KMS-11 (cell line): ENCODE measurements at regions not wholly inside any gene's neighbourhood (a gene's known extent, or its start where the extent isn't known, plus 50 kb on each side); places are given as distances from the start of the nearest gene placed in this dataset.

Experiments
- H2AFZ ChIP-seq: fragments of 200-600 bp; sonication (generic); 2 replicates; pipeline ENCODE4 v1.6.1; 2016; ENCODE audit warnings: antibody characterized with exemption, mixed run types, low read depth
- H3K27ac ChIP-seq: fragments of 200-600 bp; sonication (generic); 2 replicates; pipeline ENCODE4 v1.6.1; 2016; ENCODE audit warnings: mild to moderate bottlenecking, mixed run types
- H3K27me3 ChIP-seq: fragments of 200-600 bp; sonication (generic); 2 replicates; pipeline ENCODE4 v1.6.1; 2017; ENCODE audit warnings: mild to moderate bottlenecking, low read depth, mixed run types, moderate library complexity; ENCODE audit not compliant: insufficient read depth
- H3K36me3 ChIP-seq: fragments of 200-600 bp; sonication (generic); 2 replicates; pipeline ENCODE4 v1.6.1; 2017; ENCODE audit warnings: mild to moderate bottlenecking, mixed run types; ENCODE audit not compliant: insufficient read depth
- H3K4me1 ChIP-seq: fragments of 200-600 bp; sonication (generic); 2 replicates; pipeline ENCODE4 v1.6.1; 2016; ENCODE audit warnings: mild to moderate bottlenecking, low read depth, mixed run types; ENCODE audit not compliant: poor library complexity, severe bottlenecking
- H3K4me2 ChIP-seq: fragments of 200-600 bp; sonication (generic); 2 replicates; pipeline ENCODE4 v1.7.0; 2016; ENCODE audit warnings: mild to moderate bottlenecking, mixed run types
- H3K4me3 ChIP-seq: fragments of 200-600 bp; sonication (generic); IDR thresholded peaks from 2 replicates; pipeline ENCODE4 v1.6.1; 2017; ENCODE audit warnings: low read depth, low read length, mixed read lengths; ENCODE audit not compliant: insufficient read depth
- H3K79me2 ChIP-seq: fragments of 200-600 bp; sonication (generic); 2 replicates; pipeline ENCODE4 v1.6.1; 2016; ENCODE audit warnings: low read depth, mixed run types; ENCODE audit not compliant: insufficient read depth
- H3K9ac ChIP-seq: fragments of 200-600 bp; sonication (generic); 2 replicates; pipeline ENCODE4 v1.6.1; 2016; ENCODE audit warnings: mild to moderate bottlenecking, mixed run types
- H4K20me1 ChIP-seq: fragments of 200-600 bp; sonication (generic); 2 replicates; pipeline ENCODE4 v1.6.1; 2016; ENCODE audit warnings: mild to moderate bottlenecking, mixed run types; ENCODE audit not compliant: insufficient read depth
- TF ChIP-seq, protein P1 (sequence below): fragments of 200-600 bp; sonication (generic); conservative IDR thresholded peaks from 2 replicates; pipeline ENCODE4 v1.6.1; 2017; ENCODE audit warnings: low read depth, mild to moderate bottlenecking, antibody characterized with exemption, low read length, moderate library complexity, mixed read lengths

- no peak overlapping the region for H2AFZ ChIP-seq
- no peaks in the 10 kb centered on the region for H3K27me3 ChIP-seq
- no peak overlapping the region for H3K4me3 ChIP-seq
- no peaks in the 10 kb centered on the region for H3K36me3 ChIP-seq
- no peaks in the 10 kb centered on the region for H3K4me1 ChIP-seq
- TF ChIP-seq, protein P1, sequence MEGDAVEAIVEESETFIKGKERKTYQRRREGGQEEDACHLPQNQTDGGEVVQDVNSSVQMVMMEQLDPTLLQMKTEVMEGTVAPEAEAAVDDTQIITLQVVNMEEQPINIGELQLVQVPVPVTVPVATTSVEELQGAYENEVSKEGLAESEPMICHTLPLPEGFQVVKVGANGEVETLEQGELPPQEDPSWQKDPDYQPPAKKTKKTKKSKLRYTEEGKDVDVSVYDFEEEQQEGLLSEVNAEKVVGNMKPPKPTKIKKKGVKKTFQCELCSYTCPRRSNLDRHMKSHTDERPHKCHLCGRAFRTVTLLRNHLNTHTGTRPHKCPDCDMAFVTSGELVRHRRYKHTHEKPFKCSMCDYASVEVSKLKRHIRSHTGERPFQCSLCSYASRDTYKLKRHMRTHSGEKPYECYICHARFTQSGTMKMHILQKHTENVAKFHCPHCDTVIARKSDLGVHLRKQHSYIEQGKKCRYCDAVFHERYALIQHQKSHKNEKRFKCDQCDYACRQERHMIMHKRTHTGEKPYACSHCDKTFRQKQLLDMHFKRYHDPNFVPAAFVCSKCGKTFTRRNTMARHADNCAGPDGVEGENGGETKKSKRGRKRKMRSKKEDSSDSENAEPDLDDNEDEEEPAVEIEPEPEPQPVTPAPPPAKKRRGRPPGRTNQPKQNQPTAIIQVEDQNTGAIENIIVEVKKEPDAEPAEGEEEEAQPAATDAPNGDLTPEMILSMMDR, result no peak
- no peak overlapping the region for H3K27ac ChIP-seq
- no peak overlapping the region for H3K9ac ChIP-seq
- H3K4me2 ChIP-seq, result no peak overlapping the region
- no peaks in the 10 kb centered on the region for H4K20me1 ChIP-seq
- H3K79me2 ChIP-seq, result no peaks in the 10 kb centered on the region
These were observed 337.6 kb upstream of the FAR2 start for GRCh38 chr12:28811457-28811856.

GRCh38 chr12:28814246-28814645 is 334.8 kb upstream of the FAR2 start:
- Histone ChIP-seq H3K79me2 (no peaks in the 10 kb centered on the region), H3K27ac (no peak overlapping the region), H3K9ac (no peak overlapping the region), H2AFZ (no peak overlapping the region), H3K4me3 (no peak overlapping the region), H4K20me1 (no peaks in the 10 kb centered on the region), H3K4me2 (no peak overlapping the region), H3K4me1 (no peaks in the 10 kb centered on the region), H3K27me3 (no peaks in the 10 kb centered on the region), H3K36me3 (no peaks in the 10 kb centered on the region)
- TF ChIP-seq, protein P1, result no peak

GRCh38 chr12:28817524-28817923 is 331.6 kb upstream of the FAR2 start:
- Histone ChIP-seq H3K4me2 (no peak overlapping the region), H3K27me3 (no peaks in the 10 kb centered on the region), H3K27ac (no peak overlapping the region), H3K79me2 (no peaks in the 10 kb centered on the region), H3K9ac (no peak overlapping the region), H4K20me1 (no peaks in the 10 kb centered on the region), H3K36me3 (no peaks in the 10 kb centered on the region), H3K4me3 (no peak overlapping the region), H2AFZ (no peak overlapping the region), H3K4me1 (no peaks in the 10 kb centered on the region)
- TF ChIP-seq, protein P1, result no peak

DNA sequence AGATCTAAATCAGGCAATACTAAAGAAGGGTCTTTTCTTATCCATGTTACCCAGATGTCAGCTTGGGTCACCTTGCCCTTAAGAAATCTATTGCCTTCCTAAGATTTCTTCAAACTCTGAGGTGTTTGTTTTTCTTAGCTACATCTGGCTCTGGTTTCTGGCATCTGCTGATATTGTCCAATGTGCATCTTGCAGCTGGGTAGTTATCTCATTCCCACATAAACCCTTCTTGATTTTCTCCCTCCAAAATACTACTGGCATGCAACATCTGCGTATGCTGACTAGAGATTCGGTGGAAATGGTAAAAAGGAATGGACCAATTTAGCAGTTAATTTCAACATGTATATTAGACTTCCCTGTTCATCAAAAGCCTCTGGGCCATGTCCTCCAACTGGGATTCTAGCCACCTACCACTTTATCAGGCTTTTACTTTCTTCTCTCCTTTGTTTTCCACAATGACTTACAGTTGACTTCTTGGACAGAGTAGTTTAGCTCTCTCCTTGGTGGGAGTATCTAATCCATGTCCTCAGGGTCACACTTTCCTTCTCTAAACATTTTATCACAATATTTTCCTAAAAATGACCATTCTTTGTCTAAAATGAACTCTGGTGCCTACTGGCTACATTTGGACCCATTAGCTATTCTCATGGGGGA is 324.8 kb upstream of the FAR2 start:
- no peak overlapping the region for H2AFZ ChIP-seq
- H3K4me2 ChIP-seq, result no peak overlapping the region
- no peak overlapping the region for H3K4me3 ChIP-seq
- no peaks in the 10 kb centered on the region for H3K79me2 ChIP-seq
- TF ChIP-seq, protein P1, result no peak
- H3K27ac ChIP-seq, result no peak overlapping the region
- no peak overlapping the region for H3K9ac ChIP-seq
- no peaks in the 10 kb centered on the region for H3K4me1 ChIP-seq
- no peaks in the 10 kb centered on the region for H3K27me3 ChIP-seq
- no peaks in the 10 kb centered on the region for H4K20me1 ChIP-seq
- no peaks in the 10 kb centered on the region for H3K36me3 ChIP-seq
